ENCODE measurements at regions not wholly inside any gene's neighbourhood (a gene's known extent, or its start where the extent isn't known, plus 50 kb on each side); places are given as distances from the start of the nearest gene placed in this dataset.

- TF ChIP-seq, protein P1, sequence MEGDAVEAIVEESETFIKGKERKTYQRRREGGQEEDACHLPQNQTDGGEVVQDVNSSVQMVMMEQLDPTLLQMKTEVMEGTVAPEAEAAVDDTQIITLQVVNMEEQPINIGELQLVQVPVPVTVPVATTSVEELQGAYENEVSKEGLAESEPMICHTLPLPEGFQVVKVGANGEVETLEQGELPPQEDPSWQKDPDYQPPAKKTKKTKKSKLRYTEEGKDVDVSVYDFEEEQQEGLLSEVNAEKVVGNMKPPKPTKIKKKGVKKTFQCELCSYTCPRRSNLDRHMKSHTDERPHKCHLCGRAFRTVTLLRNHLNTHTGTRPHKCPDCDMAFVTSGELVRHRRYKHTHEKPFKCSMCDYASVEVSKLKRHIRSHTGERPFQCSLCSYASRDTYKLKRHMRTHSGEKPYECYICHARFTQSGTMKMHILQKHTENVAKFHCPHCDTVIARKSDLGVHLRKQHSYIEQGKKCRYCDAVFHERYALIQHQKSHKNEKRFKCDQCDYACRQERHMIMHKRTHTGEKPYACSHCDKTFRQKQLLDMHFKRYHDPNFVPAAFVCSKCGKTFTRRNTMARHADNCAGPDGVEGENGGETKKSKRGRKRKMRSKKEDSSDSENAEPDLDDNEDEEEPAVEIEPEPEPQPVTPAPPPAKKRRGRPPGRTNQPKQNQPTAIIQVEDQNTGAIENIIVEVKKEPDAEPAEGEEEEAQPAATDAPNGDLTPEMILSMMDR (IDR thresholded peaks at IDR 0.05) = no peak
- TF ChIP-seq POLR2A (IDR thresholded peaks at IDR 0.05) = no peak
- no peak for TF ChIP-seq POLR2AphosphoS5 (IDR thresholded peaks at IDR 0.05; ENCODE audit: insufficient read depth in 1 of 2, low read depth in 1 of 2)
These were observed 92.7 kb upstream of the BMP2 start for GRCh38 chr20:6674831-6675230.

All from vagina (tissue), 2 donors.